Gastrocnemius medialis (tissue), 4 donors: ENCODE measurements at regions not wholly inside any gene's neighbourhood (a gene's known extent, or its start where the extent isn't known, plus 50 kb on each side); places are given as distances from the start of the nearest gene placed in this dataset.
"Not testable (repeated sequence)": the region's sequence is repeated elsewhere in the genome, so short reads cannot be mapped to it uniquely, and the experiment has no call there.

Experiments
- ATAC-seq, 2 donors: fragments of 150-250 bp; one replicate each; pipeline ENCODE4 v1.9.1; 2016
- DNase-seq, 2 donors: peaks; one replicate each; pipeline ENCODE4 v3.0.0-alpha.2; 2019
- H3K27ac ChIP-seq, 4 donors: fragments of 200-600 bp; sonication (generic); 1 replicate in 1 of 4; 2 replicates in 3 of 4; pipeline ENCODE4 v1.5.1; 2016 to 2018; ENCODE audit warnings: mild to moderate bottlenecking in 2 of 4, moderate library complexity in 1 of 4
- H3K27me3 ChIP-seq, 3 donors: fragments of 200-600 bp; sonication (generic) in 2 of 3; 1 replicate in 1 of 3; 2 replicates in 2 of 3; pipeline versions ENCODE4 v1.5.1 to v1.6.0; 2016 to 2019; ENCODE audit warnings: mild to moderate bottlenecking in 1 of 3, moderate library complexity in 1 of 3
- H3K36me3 ChIP-seq, 2 donors: fragments of 200-600 bp; sonication (generic) in 1 of 2; one replicate each; pipeline ENCODE4 v1.5.1; 2017 to 2018
- H3K4me1 ChIP-seq, 2 donors: fragments of 200-600 bp; sonication (generic) in 1 of 2; one replicate each; pipeline ENCODE4 v1.5.1; 2016 to 2017; ENCODE audit warnings: mild to moderate bottlenecking in 2 of 2
- H3K4me3 ChIP-seq, 4 donors: fragments of 200-600 bp; sonication (generic) in 3 of 4; 1 replicate in 1 of 4; 2 replicates in 3 of 4; pipeline ENCODE4 v1.5.1; 2016 to 2019; ENCODE audit warnings: mild to moderate bottlenecking in 2 of 4
- H3K9me3 ChIP-seq, 3 donors: fragments of 200-600 bp; sonication (generic) in 2 of 3; 1 replicate in 1 of 3; 2 replicates in 2 of 3; pipeline ENCODE4 v1.5.1; 2016 to 2019
- POLR2A ChIP-seq, 2 donors: fragments of 450-650 bp; IDR thresholded peaks; one replicate each; pipeline ENCODE4 v1.6.1; 2017; ENCODE audit warnings: antibody characterized with exemption in 2 of 2, mild to moderate bottlenecking in 2 of 2, moderate library complexity in 2 of 2
- in situ Hi-C, 4 donors: fragments of 200-750 bp; cut with MboI; loops; one replicate each; pipeline versions ENCODE4 v1.15.0 to v1.8.0; 2017; ENCODE audit warnings: low sequenced_read_pairs in 4 of 4
- intact Hi-C: fragments of 100-400 bp; cut with DNase I; formaldehyde crosslinking; loops from one replicate; pipeline ENCODE4 v1.15.1; 2023; ENCODE audit warnings: low total_unique reads
- TF ChIP-seq, protein P1 (sequence below), 5 experiments: fragments of 450-650 bp in 3 of 5; fragments of 200-600 bp in 2 of 5; sonication (generic) in 2 of 5; IDR thresholded peaks in 4 of 5; conservative IDR thresholded peaks in 1 of 5; 1 replicate in 4 of 5; 2 replicates in 1 of 5; pipeline ENCODE4 v1.5.1; 2016 to 2019; ENCODE audit warnings: antibody characterized with exemption in 5 of 5, mild to moderate bottlenecking in 3 of 5, moderate library complexity in 3 of 5

DNA sequence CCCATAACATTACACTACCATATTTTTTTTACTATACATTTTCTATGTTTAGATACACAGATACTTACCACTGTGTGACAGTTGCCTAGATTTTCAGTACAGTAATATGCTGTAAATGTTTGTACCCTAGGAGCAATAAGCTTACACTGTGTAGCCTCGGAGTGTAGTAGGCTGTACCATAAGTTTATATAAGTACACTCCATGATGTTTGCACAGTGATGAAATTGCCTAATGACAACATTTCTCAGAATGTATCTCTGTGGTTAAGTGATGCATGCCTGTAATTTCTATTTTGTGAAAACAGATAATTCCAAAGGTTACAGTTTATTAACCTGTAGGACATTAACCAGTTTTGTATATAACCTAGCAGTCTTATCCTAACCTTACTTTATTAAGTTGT lies 128.1 kb upstream of the RBMS1 start:
- Histone ChIP-seq H3K36me3 (no peaks in the 10 kb centered on the region), H3K27me3 (no peaks in the 10 kb centered on the region), H3K4me3 (no peak overlapping the region), H3K4me1 (no peaks in the 10 kb centered on the region), H3K9me3 (no peaks in the 10 kb centered on the region), H3K27ac (no peak overlapping the region)
- intact Hi-C loops (no loop called here), in situ Hi-C loops (no loop called here)
- DNase-seq (no peak), ATAC-seq (no peak)
- TF ChIP-seq, protein P1, sequence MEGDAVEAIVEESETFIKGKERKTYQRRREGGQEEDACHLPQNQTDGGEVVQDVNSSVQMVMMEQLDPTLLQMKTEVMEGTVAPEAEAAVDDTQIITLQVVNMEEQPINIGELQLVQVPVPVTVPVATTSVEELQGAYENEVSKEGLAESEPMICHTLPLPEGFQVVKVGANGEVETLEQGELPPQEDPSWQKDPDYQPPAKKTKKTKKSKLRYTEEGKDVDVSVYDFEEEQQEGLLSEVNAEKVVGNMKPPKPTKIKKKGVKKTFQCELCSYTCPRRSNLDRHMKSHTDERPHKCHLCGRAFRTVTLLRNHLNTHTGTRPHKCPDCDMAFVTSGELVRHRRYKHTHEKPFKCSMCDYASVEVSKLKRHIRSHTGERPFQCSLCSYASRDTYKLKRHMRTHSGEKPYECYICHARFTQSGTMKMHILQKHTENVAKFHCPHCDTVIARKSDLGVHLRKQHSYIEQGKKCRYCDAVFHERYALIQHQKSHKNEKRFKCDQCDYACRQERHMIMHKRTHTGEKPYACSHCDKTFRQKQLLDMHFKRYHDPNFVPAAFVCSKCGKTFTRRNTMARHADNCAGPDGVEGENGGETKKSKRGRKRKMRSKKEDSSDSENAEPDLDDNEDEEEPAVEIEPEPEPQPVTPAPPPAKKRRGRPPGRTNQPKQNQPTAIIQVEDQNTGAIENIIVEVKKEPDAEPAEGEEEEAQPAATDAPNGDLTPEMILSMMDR (IDR thresholded peaks at IDR 0.05 in 4 of 5, conservative IDR thresholded peaks at IDR 0.05 in 1 of 5): no peak
- no peak for TF ChIP-seq POLR2A (IDR thresholded peaks at IDR 0.05)

DNA sequence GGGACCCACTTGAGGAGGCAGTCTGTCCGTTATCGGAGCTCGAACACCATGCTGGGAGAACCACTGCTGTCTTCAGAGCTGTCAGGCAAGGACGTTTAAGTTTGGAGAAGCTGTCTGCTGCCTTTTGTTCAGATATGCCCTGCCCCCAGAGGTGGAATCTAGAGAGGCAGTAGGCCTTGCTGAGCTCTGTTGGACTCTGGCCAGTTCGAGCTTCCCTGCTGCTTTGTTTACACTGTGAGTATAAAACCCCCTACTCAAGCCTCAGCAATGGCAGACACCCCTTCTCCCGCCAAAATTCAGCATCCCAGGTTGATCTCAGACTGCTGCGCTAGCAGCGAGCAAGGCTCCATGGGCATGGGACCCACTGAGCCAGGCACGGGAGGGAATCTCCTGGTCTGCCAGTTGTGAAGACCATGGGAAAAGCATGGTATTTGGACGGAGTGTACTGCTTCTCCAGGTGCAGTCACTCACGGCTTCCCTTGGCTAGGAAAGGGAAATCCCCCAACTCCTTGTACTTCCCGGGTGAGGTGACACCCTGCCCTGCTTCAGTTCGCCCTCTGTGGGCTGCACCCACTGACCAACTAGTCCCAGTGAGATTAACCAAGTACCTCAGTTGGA lies 134.5 kb upstream of the RBMS1 start:
- H3K36me3 ChIP-seq, H3K4me3 ChIP-seq, H3K4me1 ChIP-seq, H3K9me3 ChIP-seq, ATAC-seq, DNase-seq, intact Hi-C loops, H3K27ac ChIP-seq, in situ Hi-C loops, H3K27me3 ChIP-seq: not testable (repeated sequence)

DNA sequence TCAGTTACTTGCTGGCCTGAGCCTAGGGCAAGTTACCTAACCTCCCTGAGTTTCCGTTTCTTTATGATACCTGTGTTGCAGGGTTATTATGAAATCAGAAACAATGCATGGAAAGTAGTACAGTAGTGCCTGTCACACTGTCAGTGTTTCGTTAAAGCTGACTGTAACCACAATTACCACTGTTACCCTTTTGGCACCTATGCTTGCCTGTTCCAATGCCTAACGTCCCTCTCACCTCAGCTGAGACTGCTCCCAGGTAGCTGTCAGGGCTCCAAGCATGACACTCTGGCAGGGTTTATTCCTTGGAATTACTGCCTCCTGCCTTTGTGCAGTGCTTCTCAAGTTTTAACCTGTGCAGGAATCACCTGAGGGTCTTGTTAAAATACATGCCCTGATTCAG lies 135.2 kb upstream of the RBMS1 start:
- H3K27ac ChIP-seq: no peak overlapping the region
- intact Hi-C loops: no loop called here
- no peak for ATAC-seq
- H3K36me3 ChIP-seq: no peaks in the 10 kb centered on the region
- H3K9me3 ChIP-seq: no peaks in the 10 kb centered on the region
- H3K4me1 ChIP-seq: peaks cover 0 to 7% of the 10 kb centered on the region in 2 donors
- TF ChIP-seq POLR2A (IDR thresholded peaks at IDR 0.05): no peak
- TF ChIP-seq, protein P1 (IDR thresholded peaks at IDR 0.05 in 4 of 5, conservative IDR thresholded peaks at IDR 0.05 in 1 of 5): no peak
- in situ Hi-C loops: no loop called here
- H3K27me3 ChIP-seq: no peaks in the 10 kb centered on the region
- no peak overlapping the region for H3K4me3 ChIP-seq
- DNase-seq: no peak

DNA sequence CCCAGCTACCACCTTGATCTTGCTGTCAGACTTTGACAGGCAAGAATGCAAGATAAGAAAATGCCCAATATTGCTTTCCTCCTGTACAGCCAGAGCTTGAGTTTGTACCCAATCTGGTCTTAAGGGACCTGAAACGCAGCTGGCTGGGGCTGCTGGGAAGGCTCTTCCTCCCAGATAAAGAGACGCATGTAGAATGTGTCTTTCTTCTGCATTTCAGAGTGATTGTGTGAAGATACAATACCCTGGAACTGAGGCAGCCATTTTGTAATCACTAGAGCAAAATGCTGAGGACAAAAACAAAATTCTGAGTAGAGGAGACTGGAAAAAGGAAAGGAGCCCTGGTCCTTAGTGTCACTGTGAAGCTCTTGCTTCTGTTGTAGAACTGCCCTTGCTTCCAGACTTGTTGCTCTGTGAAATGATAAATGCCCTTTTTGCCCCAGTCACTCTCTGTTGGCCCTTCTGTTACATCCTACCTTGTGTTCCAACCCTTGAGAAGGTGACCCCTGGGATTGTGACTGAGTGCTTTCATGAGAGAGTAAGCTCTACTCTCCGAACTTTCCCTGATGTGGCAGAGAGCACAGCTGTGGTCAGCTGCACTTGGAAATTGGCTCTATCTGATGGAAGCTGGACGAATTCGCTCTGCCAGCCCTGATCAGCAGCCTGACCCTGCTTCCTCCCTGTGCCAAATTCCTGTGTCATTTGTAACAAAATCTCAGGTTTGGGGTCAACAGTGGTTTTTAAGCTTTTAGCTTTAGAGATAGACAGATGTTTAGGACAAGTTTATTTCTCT lies 137.4 kb upstream of the RBMS1 start:
- Histone ChIP-seq H3K27me3 (no peaks in the 10 kb centered on the region), H3K27ac (no peak overlapping the region), H3K4me1 (peaks cover 0 to 7% of the 10 kb centered on the region in 2 donors), H3K9me3 (no peaks in the 10 kb centered on the region), H3K4me3 (no peak overlapping the region), H3K36me3 (no peaks in the 10 kb centered on the region)
- in situ Hi-C loops: no loop called here
- ATAC-seq (no peak), DNase-seq (no peak)
- intact Hi-C loops: no loop called here
- TF ChIP-seq, protein P1 (IDR thresholded peaks at IDR 0.05 in 4 of 5, conservative IDR thresholded peaks at IDR 0.05 in 1 of 5): no peak
- no peak for TF ChIP-seq POLR2A (IDR thresholded peaks at IDR 0.05)

DNA sequence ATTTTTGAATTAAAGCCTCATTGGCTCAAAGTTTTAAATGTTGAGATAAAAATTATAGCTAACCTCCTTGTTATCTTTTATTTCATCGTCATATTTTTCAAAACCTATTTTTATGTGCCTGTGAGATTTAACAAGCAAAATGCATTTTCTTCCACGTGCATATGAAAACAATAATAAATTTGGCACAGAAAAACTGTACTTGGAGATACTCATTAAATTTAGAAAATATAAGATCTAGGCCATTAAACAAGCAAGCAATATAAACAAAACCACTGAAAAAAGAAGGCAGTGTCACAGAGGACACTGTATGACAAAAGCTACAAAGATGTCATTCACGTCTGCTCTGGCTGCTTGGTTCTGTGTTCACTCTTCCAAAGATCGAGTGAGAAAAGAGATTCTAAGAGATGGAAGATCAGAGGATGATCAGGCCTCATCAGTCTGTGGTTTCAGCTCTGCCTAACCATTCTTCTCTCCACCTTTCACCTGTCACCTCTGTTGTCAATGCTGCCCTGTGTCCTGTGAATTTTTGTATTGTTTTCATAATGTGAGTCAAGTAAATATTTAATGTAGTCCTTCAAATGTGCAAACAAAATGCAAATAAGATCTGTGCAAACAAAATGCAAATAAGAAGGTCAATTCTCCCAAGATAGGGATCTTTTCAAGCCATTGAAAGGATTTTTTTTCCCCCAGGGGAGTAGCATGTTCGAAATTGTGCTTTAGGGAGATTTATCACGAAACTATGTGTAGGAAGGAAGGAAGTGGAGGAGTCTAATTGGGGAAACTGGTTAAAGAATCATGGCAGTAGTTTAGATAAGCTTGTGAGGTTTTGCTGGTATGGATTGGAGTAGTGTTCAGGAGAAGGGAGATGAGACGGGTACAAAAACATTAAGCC lies 138.7 kb upstream of the RBMS1 start:
- Histone ChIP-seq H3K36me3 (no peaks in the 10 kb centered on the region), H3K9me3 (no peaks in the 10 kb centered on the region), H3K4me1 (peaks cover 0 to 7% of the 10 kb centered on the region in 2 donors), H3K27ac (no peak overlapping the region), H3K4me3 (no peak overlapping the region), H3K27me3 (no peaks in the 10 kb centered on the region)
- ATAC-seq: no peak
- no peak for TF ChIP-seq POLR2A (IDR thresholded peaks at IDR 0.05)
- TF ChIP-seq, protein P1 (IDR thresholded peaks at IDR 0.05 in 4 of 5, conservative IDR thresholded peaks at IDR 0.05 in 1 of 5): no peak
- intact Hi-C loops (no loop called here), in situ Hi-C loops (no loop called here)
- no peak for DNase-seq
